OCI-LY7 (cell line): ENCODE measurements at regions not wholly inside any gene's neighbourhood (a gene's known extent, or its start where the extent isn't known, plus 50 kb on each side); places are given as distances from the start of the nearest gene placed in this dataset.

ENCODE experiments used
- CTCF ChIP-seq: fragments of 200-600 bp; sonication (generic); conservative IDR thresholded peaks from 2 replicates; pipeline ENCODE4 v1.5.1; 2014; ENCODE audit warnings: mild to moderate bottlenecking, antibody characterized with exemption, low read length, moderate library complexity, mixed read lengths
- EZH2phosphoT487 ChIP-seq: fragments of 200-600 bp; sonication (generic); IDR thresholded peaks from 2 replicates; pipeline ENCODE4 v1.6.1; 2018; ENCODE audit warnings: low read depth, borderline replicate concordance, mild to moderate bottlenecking, mixed run types, antibody characterized with exemption, low read length, moderate library complexity, mixed read lengths

GRCh38 chr16:35154627-35155026 lies 1695.2 kb downstream of the TP53TG3F start:
- TF ChIP-seq CTCF (no peak), EZH2phosphoT487 (no peak)
